Nephron progenitor cell (in vitro differentiated cells): ENCODE measurements at regions not wholly inside any gene's neighbourhood (a gene's known extent, or its start where the extent isn't known, plus 50 kb on each side); places are given as distances from the start of the nearest gene placed in this dataset.
A peak's percentile ranks its signal among the peaks of the same experiment; 100 is the strongest.

ENCODE experiments used
- DNase-seq: peaks from one replicate; pipeline ENCODE4 v3.0.0; 2021
- H3K27ac Mint-ChIP-seq: 2 replicates; pipeline ENCODE4 v1.8.0; 2021; ENCODE audit warnings: mild to moderate bottlenecking, moderate library complexity, mixed read lengths
- H3K27me3 Mint-ChIP-seq: 2 replicates; pipeline ENCODE4 v1.8.0; 2021; ENCODE audit warnings: mild to moderate bottlenecking, low read depth, mixed read lengths; ENCODE audit not compliant: poor library complexity
- H3K36me3 Mint-ChIP-seq: 2 replicates; pipeline ENCODE4 v1.8.0; 2021; ENCODE audit warnings: low read depth, mixed read lengths
- H3K4me1 Mint-ChIP-seq: 2 replicates; pipeline ENCODE4 v1.8.0; 2021; ENCODE audit warnings: mixed read lengths
- H3K4me3 Mint-ChIP-seq: 2 replicates; pipeline ENCODE4 v1.8.0; 2021; ENCODE audit warnings: mild to moderate bottlenecking, moderate library complexity, mixed read lengths
- H3K9me3 Mint-ChIP-seq: 2 replicates; pipeline ENCODE4 v1.8.0; 2021; ENCODE audit warnings: mild to moderate bottlenecking, moderate library complexity, mixed read lengths
- CTCF ChIP-seq: fragments of 200-600 bp; sonication (generic); IDR thresholded peaks from 2 replicates; pipeline ENCODE4 v1.5.0; 2021; ENCODE audit warnings: antibody characterized with exemption

- Mint-ChIP-seq H3K27me3 (peaks cover 40% of the 10 kb centered on the region), H3K36me3 (no peaks in the 10 kb centered on the region)
Measured at GRCh38 chr22:44413211-44413610, 84.8 kb downstream of the RTL6 start.

GRCh38 chr22:44412136-44412731 lies 85.8 kb downstream of the RTL6 start:
- peak overlapping the region; percentile 93 for H3K27ac Mint-ChIP-seq
- H3K27me3 Mint-ChIP-seq: peaks cover 33% of the 10 kb centered on the region
- H3K4me1 Mint-ChIP-seq: peaks cover 32% of the 10 kb centered on the region
- peaks cover 12% of the 10 kb centered on the region for H3K9me3 Mint-ChIP-seq
- no peak for TF ChIP-seq CTCF
- DNase-seq: peak; percentile 42
- H3K4me3 Mint-ChIP-seq: no peak overlapping the region
- H3K36me3 Mint-ChIP-seq: no peaks in the 10 kb centered on the region

More at GRCh38 chr22:44413211-44413610, 84.8 kb downstream of the RTL6 start:
- peaks cover 31% of the 10 kb centered on the region for H3K4me1 Mint-ChIP-seq
- TF ChIP-seq CTCF: no peak
- no peak overlapping the region for H3K4me3 Mint-ChIP-seq
- H3K9me3 Mint-ChIP-seq: peaks cover 18% of the 10 kb centered on the region
- no peak overlapping the region for H3K27ac Mint-ChIP-seq
- no peak for DNase-seq

- H3K4me3 Mint-ChIP-seq: no peak overlapping the region
- H3K9me3 Mint-ChIP-seq: peaks cover 7% of the 10 kb centered on the region
- H3K36me3 Mint-ChIP-seq: no peaks in the 10 kb centered on the region
- peaks cover 39% of the 10 kb centered on the region for H3K4me1 Mint-ChIP-seq
- DNase-seq: no peak
- peak overlapping the region; percentile 93 for H3K27ac Mint-ChIP-seq
- no peak for TF ChIP-seq CTCF
- H3K27me3 Mint-ChIP-seq: peaks cover 27% of the 10 kb centered on the region
Measured at GRCh38 chr22:44411226-44412135, 86.6 kb downstream of the RTL6 start.

GRCh38 chr22:44410451-44410991 lies 87.5 kb downstream of the RTL6 start:
- TF ChIP-seq CTCF: no peak
- H3K4me1 Mint-ChIP-seq: peaks cover 39% of the 10 kb centered on the region
- no peak overlapping the region for H3K4me3 Mint-ChIP-seq
- H3K9me3 Mint-ChIP-seq: no peaks in the 10 kb centered on the region
- H3K27me3 Mint-ChIP-seq: peaks cover 21% of the 10 kb centered on the region
- no peak for DNase-seq
- no peak overlapping the region for H3K27ac Mint-ChIP-seq
- H3K36me3 Mint-ChIP-seq: no peaks in the 10 kb centered on the region

- H3K4me3 Mint-ChIP-seq: no peak overlapping the region
- no peak for DNase-seq
- H3K9me3 Mint-ChIP-seq: no peaks in the 10 kb centered on the region
- H3K27me3 Mint-ChIP-seq: peaks cover 21% of the 10 kb centered on the region
- no peaks in the 10 kb centered on the region for H3K36me3 Mint-ChIP-seq
- TF ChIP-seq CTCF: no peak
- no peak overlapping the region for H3K27ac Mint-ChIP-seq
- H3K4me1 Mint-ChIP-seq: peaks cover 39% of the 10 kb centered on the region
Measured at GRCh38 chr22:44409974-44410316, 88.1 kb downstream of the RTL6 start.
